ENCODE measurements at regions not wholly inside any gene's neighbourhood (a gene's known extent, or its start where the extent isn't known, plus 50 kb on each side); places are given as distances from the start of the nearest gene placed in this dataset.

DNA sequence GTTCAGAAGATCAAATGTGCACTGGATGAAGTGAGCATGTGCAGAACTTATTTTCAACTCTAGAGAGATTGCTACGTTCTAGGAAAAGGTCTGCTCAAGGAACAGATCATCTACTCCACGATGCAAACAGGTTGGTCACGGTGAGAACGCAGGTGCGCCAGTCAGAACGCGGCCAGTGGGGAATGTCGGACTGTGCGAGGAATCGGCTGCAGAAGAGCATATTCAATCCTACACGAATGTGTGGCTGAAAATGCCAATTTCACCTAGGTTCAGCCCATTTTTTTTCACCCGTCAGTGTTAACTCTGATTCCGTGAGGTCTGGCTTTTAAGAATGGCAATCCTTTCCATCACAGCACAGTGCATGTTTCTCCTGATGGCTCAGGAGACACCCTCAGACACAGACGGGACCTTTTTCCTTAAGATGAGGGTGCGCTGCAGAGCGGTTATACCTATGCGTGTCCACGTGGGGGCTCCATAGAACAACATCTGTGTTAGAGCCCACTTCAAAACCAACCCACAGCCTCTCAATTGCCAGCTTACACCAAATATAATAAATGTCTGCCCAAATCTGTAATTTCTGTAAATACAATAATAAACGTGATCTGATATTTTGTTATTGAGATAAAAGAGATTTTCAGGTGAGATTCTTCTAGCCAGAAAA lies 250.4 kb downstream of the FOXA2 start:
- peak; percentile 14 for DNase-seq (ENCODE audit: extremely low read depth, low read depth, low spot score)

DNA sequence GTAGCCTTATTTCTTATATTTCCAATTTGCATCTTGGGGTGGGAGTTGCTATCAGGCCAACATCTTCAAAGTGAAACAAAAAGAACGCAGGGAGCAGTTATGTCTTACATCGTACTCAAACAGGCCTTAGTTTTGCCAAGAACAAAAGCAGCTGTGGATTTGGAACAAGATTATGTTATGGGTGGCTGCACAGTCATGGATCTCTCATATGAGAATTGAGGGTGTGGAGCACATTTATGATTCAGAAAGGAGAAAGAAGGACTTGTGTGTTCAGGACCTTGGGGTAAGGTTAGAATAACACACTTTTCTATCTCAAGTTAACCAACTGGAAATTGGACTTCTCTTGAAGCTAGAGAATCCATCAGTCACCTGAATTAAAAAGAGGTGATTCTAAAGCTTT lies 259.9 kb downstream of the FOXA2 start:
- no peak for DNase-seq (ENCODE audit: extremely low read depth, low read depth, low spot score)

DNA sequence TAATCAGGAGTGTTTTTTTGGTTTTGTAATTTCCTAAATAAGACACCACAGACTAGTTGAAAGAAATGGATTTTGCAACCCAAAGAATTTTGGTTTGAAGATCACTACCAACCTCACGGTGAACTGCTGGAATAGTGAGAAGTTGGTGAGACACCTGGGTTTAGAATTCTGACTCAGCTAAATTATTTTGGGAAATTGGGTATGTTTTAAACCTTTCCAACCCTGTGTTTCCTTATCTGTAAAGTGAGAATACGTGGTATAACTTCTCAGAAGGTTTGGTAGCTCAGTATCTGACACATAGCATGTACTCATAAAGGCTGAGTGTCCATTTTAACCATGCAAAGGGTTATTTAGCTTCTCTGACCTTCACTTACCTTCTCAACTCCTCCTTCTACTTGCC lies 261.9 kb downstream of the FOXA2 start:
- DNase-seq (ENCODE audit: extremely low read depth, low read depth, low spot score), result no peak

DNA sequence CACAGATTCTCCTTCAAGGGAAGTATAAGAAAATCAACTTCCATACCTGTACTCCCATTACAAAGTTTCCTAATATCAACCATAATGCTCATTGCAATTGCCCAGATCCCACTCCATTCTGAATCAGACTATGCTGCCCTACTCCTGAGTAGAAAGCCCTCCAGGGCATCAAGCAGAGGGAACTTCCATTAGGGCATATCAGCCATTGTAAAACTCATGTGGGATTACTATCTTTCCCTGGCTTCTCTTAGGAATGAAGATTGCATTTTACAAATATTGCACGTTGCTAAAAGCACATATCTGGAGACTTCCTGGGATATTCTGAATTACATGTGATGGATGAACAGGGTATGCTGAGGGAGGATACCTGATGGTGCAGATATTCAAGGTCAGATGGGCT lies 263.2 kb downstream of the FOXA2 start:
- no peak for DNase-seq (ENCODE audit: extremely low read depth, low read depth, low spot score)

DNA sequence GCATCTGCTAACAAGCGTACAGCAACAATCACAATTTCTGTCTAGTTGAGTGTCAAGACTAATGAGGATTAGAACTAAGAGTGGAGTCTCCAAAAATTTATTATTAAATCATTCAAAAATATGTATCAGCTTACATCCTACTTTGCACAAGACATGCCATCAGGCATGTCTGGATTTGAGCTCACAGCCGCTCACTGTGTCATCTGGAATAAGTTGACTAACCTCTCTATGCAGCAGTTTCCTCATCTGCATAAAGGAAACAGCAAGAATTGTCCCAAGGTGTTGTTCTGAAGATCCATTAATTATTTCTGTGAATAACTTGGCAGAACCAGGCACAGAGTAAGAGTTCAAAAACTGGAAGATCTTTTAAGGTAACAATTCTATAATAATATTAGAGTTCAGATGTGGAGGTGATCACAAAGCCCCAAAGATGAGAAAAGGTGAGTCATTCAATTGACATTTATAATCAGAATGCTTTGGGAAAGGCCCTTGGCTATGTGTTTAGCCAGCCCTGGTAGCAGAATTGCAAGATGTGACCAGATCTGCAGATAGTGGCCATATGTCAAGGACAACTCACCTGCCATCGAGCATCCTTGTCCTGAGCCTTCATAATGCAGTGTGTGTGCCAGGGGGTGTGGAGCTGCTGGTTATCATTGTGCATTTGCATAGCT lies 264.0 kb downstream of the FOXA2 start:
- no peak for DNase-seq (ENCODE audit: extremely low read depth, low read depth, low spot score)

DNA sequence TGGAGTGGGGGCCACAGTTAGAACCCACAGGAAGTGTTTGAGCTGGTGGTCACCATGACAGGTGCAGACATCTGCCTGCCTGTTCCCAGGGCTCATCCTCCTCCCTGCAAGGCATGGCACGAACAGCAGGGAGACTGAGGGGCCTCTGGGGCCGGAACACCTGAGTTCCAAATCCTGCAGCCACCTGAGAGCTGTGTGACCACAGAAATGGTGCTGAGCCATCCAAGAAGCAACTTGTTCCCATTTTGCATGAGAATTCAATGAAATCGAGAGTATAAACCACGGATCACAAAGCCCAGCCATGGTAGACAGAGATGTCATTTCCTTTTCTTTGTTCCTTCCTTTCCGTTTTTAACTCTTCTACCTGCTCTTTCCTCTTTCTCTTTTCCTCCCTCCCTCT lies 268.6 kb downstream of the FOXA2 start:
- no peak for DNase-seq (ENCODE audit: extremely low read depth, low read depth, low spot score)

DNA sequence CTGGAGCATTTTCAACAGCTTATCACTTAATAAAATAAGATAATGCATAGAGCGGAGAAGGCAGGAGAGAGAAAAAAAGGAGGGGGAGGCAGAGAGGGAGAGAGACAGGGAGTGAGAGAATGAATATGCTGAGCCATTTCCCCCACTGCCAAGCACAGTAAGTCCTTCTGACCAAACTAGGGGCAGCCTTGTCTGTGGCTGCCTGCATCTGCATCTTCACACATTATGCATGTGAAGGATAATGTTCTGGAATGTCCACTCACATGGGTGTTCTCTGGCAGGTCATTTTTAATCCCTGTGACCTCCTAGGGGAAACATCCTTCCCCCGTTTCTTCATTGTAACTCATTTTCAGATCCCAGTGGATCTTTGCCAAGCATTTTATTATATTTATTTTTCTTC lies 269.3 kb downstream of the FOXA2 start:
- no peak for DNase-seq (ENCODE audit: extremely low read depth, low read depth, low spot score)

DNA sequence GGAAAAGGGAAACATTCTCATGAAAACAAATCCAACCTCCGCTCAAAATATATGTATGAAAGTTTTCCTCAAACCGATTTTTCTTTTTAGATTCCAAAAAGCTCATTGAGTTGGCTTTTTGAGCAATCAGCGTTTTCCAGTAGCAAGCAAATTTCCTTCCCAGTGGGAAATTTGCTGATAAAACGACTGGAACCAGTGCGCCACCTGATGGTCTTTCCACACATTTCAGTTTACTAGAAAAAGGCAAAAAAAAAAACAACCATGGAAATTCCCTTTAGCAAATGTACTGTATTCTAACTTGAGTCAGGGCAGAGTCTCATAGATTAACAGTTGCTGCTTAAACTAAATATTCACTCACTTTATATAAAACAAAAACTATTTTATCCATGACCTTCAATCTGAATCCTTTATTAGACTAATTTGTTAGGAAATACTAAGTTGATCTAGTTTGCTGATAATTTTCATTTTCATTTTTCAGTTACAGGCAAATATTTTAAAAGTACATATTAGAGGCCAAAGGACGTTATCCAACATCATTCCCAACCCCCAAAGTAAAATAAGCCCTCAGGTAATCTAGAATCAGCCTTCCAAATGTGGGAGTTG lies 271.5 kb downstream of the FOXA2 start:
- DNase-seq (ENCODE audit: extremely low read depth, low read depth, low spot score), result peak; percentile 10

DNA sequence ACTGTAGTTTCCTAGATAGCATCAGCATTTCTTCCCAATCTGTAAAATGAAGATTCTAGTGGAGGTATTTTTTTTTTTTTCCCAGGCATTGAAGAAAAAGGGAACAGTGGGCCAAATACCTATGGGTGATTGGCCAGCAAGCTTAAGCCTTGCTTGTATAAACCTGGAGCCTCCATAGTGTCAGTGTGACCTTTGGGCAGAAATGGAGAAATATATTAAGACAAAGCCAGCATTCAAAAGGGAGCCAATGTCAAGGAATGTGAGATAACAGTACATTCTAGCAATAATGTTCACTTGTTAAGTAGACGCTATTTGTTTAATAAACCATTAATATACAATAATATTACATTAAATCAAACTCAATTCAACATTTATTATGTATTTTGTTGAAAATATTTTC lies 275.4 kb downstream of the FOXA2 start:
- DNase-seq (ENCODE audit: extremely low read depth, low read depth, low spot score), result no peak

DNA sequence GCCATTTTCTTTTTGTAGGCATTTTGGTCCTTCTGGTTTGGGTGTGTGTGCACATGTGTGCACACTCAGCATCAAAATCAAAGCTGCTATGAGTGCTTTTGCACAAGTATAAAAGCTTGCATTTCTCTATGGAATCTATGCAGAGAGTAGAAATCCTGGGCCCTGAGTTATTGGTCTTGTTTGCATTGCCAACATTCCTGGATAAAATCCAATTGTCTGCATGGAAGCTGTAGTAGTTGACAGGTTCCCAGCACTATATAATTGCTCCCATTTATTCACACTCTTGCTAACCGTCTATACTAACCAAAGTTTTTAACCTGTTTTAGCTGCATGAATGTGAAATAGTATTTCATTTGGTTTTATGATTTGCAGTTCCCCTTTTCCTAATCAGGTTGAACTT lies 277.0 kb downstream of the FOXA2 start:
- no peak for DNase-seq (ENCODE audit: extremely low read depth, low read depth, low spot score)

DNA sequence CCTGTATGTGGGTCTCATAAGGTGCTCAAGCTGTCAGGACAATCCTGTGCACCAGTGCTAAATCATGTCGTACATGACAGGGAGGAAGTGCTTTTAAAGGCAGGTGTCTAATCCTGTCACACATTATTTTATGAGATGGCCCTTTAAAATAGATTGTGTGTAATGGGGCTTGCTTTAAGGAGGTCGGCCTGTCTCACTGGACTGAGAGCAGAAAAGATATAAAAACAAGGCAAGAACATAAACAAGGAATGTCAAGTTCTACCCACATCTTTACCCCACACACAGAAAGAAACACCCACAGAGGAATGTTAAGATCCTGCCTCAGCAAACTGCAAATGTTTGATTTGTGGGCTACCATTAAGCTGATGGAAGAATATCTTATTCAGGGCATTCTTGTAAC lies 279.0 kb downstream of the FOXA2 start:
- DNase-seq (ENCODE audit: extremely low read depth, low read depth, low spot score), result no peak

DNA sequence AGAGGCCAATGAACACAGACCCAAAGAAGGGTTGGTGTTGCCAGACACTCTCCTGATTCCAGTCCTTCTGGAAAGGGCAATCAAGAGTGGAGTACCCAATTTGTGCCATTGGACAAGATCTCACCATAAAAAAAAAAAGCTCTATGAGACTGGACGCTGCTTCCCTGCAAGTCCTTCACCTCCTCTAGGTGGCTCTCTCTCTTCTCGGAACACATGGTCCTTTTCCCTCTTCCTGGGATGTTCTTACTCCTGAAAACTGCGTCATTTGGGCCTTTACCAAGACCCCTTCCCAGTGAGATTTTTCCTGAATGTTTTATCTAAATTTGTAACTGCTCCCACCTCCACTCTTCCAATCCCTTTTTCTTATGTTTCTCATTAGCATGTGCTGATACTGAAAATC lies 280.8 kb downstream of the FOXA2 start:
- DNase-seq (ENCODE audit: extremely low read depth, low read depth, low spot score), result no peak

DNA sequence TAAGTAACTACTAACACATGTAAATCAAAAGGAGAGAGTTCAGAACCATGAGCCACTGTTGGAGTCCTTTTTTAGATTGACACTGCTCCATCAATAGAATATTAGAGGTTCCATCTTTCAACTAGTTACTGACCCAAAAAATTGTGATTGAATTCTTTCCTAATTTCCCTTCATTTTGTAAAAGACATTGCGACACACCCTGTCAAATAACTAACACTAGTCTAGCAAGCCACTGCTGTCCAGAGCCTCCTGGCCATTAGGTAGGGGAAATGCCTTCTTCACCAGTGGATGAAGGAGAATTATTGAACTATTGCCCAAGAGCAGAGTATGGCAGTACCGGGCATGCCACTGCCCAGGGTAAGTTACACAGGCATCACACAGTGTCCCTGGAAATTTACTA lies 282.3 kb downstream of the FOXA2 start:
- no peak for DNase-seq (ENCODE audit: extremely low read depth, low read depth, low spot score)

DNA sequence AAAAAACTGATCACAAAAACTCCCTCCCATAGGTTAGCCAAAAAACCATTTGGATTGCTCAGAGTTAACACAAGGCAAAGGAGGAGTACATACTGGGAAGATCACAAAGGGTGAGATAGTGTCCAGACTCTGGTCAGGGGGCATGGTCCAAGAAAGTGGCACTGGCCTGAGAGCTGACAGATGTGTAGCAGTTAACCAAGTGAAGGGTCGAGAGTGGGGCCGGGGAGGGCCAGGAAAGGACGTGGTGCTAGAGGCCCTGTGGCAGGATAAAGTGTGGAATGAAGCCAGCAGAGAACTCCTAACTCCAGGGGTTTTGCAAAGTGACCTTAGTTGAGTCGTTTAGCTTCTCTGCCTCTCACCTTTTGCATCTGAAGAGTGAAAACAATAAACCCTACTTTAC lies 290.5 kb downstream of the FOXA2 start:
- no peak for DNase-seq (ENCODE audit: extremely low read depth, low read depth, low spot score)

DNA sequence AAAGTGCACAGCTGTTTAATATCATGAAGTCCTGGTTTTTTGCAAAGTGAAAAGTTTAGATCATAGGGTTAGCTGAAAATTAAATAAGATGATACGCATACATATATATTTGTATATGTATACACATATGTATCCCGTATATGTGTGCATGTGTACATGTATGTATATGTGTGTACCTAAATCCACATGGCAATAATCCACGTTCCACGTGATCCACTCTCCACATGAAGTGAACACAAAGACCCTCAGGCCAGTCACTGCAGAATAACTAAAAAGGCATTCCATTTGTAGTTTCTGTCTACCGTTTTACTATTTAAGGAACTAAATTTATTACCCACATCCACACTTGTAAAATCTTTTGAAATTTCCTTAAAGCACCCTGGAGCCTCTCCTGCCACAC lies 294.9 kb downstream of the FOXA2 start:
- DNase-seq (ENCODE audit: extremely low read depth, low read depth, low spot score), result no peak

DNA sequence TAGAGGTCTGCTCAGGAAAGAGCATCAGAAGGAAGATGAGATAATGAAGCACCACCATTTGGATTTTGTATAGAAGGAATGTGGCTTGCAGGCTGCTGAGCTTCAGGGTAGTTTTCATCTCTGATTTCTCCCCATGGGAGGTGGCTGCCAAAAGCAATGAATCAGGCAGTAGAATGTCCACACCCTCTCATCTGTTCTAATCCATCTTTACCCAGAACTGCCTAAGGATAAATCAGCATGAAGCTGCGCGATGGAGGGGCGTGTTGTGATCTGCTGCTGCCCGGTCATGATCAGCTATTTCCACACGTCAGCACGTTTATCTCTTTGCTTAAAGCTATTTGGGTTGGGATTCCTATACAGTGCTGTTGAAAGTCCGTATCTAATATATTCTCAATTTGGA lies 295.4 kb downstream of the FOXA2 start:
- no peak for DNase-seq (ENCODE audit: extremely low read depth, low read depth, low spot score)

DNA sequence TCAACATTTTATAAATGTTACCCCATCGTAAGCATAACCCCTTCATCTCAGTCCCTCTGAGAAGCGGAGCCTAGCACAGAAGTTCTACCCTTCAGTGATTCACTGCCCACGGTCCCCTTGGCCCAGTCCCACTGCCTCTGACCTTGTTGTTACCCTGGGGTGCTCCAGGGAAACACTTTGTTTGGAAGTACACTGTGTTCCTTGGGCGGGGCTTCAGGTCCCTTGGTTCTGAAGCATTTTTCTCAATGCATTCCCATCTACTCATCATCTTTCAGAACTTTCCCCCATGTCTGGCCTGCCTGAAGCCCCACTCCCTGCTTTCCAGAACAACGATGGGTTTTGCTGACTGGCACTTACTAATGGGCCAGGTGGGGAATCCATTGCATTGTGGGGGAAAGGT lies 296.2 kb downstream of the FOXA2 start:
- DNase-seq (ENCODE audit: extremely low read depth, low read depth, low spot score), result no peak

DNA sequence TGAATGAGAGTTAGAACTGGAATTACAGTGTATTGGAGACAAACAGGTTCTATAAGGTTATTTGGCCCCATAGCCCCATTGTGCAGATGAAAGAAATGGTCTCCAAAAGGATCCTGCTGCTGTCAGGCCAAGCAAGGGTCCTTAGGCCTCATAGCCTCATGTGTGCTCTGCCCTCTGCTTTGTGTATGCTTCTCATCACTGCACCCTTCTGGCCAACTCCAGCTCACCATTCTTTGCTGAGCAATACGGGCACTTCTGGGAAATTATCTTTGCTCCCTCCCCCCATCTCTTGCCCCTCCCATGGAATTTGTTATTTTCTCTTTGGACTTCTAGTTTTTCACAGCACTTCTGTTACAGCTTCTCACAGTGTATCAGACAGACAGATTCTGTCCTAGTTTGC lies 298.8 kb downstream of the FOXA2 start:
- DNase-seq (ENCODE audit: extremely low read depth, low read depth, low spot score), result no peak

DNA sequence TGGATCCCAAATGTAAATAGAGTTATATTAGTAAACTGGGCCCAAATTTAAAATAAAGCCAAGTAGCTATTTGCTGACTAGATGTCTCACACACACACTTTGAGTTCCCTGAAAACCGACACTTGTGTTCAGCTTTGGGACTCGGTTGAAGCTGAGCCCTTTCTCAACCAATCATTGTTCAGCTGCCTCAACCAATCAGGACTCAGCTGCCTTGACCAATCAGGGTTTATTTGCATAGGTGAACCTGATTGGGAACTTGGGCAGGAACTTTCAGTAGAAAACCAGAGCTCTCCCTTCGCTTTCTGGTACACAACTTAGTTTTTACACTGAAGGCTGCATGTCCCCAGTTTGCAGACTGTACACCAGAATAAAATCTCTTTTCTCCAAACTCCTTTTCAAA lies 301.7 kb downstream of the FOXA2 start:
- DNase-seq (ENCODE audit: extremely low read depth, low read depth, low spot score), result no peak

DNA sequence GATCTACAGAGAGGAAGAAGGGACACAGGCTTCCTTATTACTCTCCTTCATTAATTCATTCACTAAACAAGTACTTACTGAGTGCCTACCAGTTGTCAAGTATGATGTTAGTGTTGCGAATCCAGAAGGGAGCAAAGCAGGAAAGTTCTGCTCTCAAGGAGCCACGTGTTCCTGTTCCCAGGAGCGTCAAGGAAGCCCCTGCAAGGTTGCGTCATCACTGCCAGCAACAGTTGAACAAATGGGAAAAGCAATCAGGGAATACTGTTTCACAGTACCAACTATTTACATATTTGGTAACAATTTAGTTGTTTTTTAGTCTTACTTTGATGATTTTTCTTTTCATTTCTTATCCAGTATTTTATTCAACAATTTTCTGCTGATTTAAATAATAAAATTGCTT lies 310.0 kb downstream of the FOXA2 start:
- DNase-seq (ENCODE audit: extremely low read depth, low read depth, low spot score), result no peak

DNA sequence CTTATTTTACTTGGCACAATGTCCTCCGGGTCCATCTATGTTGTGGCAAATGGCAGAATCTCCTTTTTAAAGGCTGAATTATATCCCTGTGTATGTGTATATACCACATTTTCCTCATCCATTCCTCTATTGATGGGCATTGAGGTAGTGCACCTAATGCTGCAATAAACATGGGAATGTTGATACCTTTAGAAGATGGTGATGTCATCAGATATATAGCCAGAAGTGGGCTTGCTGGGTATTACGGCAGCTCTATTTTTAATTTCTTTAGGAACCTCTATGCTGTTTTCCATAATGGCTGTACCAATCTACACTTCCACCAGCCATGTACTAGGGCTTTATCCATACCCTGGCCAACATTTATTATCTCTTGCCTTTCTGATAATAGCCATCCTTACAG lies 315.7 kb downstream of the FOXA2 start:
- DNase-seq (ENCODE audit: extremely low read depth, low read depth, low spot score), result no peak

DNA sequence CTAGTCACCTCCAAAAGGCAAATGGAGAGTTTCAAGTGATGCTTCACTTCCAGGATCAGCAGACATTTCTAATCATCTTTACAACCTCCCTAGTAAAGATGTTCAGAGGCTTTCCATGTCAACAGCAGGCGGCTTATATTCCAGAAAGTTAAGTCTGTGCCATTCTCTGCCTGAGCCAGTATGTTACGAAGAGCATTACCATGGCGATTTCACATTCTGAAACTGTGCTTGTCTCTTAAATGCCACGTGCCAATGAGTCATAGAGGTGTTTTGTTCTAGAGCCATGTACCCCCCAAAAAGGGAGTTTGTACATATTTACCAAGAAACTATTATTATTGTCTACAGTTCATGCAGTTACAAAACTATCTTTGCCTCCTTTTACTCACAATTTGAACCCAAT lies 319.5 kb downstream of the FOXA2 start:
- DNase-seq (ENCODE audit: extremely low read depth, low read depth, low spot score), result no peak

DNA sequence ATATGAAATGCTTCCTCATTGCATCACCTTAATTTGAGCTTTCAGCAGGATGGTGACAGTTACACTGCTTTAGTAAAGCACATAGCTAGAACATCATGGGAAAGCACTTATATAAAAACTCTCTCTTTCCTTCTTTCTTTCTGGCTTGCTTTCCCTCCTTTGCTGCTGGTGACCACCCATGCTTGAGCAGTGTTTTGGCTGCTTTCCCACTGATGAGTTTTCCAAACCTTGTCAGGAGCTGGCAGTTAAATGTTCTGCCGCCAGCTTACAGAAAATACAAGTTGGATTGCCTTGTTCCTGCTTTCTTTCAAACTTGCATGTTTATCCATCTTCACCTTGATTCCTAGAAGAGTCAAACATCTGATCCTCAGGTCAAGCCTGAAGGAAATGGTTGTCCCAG lies 323.9 kb downstream of the FOXA2 start:
- no peak for DNase-seq (ENCODE audit: extremely low read depth, low read depth, low spot score)
